Endothelial cell (in vitro differentiated cells): ENCODE measurements at regions not wholly inside any gene's neighbourhood (a gene's known extent, or its start where the extent isn't known, plus 50 kb on each side); places are given as distances from the start of the nearest gene placed in this dataset.

Source experiments
- DNase-seq: peaks from one replicate; pipeline ENCODE4 v3.0.0; 2021; ENCODE audit warnings: low spot score
- H3K27ac Mint-ChIP-seq: one replicate; pipeline ENCODE4 v1.8.0; 2021; ENCODE audit warnings: mixed read lengths, inconsistent platforms; ENCODE audit not compliant: unreplicated experiment
- H3K27me3 Mint-ChIP-seq: one replicate; pipeline ENCODE4 v1.8.0; 2021; ENCODE audit warnings: mild to moderate bottlenecking, moderate library complexity, mixed read lengths, inconsistent platforms; ENCODE audit not compliant: unreplicated experiment
- H3K36me3 Mint-ChIP-seq: one replicate; pipeline ENCODE4 v1.8.0; 2021; ENCODE audit warnings: mild to moderate bottlenecking, low read depth, mixed read lengths, inconsistent platforms; ENCODE audit not compliant: unreplicated experiment
- H3K4me1 Mint-ChIP-seq: one replicate; pipeline ENCODE4 v1.8.0; 2021; ENCODE audit warnings: mild to moderate bottlenecking, mixed read lengths, inconsistent platforms; ENCODE audit not compliant: unreplicated experiment
- H3K4me3 Mint-ChIP-seq: one replicate; pipeline ENCODE4 v1.8.0; 2021; ENCODE audit warnings: mild to moderate bottlenecking, mixed read lengths, inconsistent platforms; ENCODE audit not compliant: unreplicated experiment
- H3K9me3 Mint-ChIP-seq: one replicate; pipeline ENCODE4 v1.8.0; 2021; ENCODE audit warnings: mixed read lengths, inconsistent platforms; ENCODE audit not compliant: unreplicated experiment
- TF ChIP-seq, protein P1 (sequence below): fragments of 200-600 bp; sonication (generic); IDR thresholded peaks from one replicate; pipeline ENCODE4 v1.5.0; 2021; ENCODE audit warnings: antibody characterized with exemption; ENCODE audit not compliant: unreplicated experiment

DNA sequence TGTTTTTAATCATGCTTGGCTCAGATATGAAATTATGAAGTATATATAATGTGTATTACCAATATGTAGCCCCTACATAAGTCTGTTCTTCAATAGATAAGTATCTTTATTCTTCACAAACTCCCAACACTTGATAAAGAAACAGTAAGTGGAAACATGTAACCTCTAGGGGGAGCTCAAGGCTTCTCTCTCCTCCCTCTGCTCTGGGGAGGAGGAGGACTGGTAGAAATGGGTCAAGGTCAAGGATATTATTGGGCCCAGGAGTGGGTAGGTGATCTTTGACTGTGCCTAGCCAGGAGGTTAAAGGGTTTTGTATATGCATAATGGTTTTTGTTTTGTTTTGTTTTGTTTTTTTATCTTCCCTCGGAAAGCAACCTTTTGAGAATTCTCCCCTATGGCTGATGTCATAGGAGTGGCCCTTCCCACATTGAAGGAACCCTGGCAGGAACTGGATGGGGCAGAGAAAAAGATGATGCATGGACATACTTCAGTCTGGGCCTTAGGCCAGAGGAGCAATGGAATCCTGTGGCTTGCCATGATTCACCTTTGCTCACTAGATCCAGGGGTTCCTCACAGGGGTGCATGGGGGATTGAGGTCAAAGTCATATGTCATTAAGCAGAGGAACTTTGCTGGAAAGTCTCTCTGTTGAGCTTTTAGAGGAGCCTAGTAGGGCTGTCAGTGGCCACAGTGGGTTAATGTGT, 460.3 kb downstream of the MID1IP1 start:
- Mint-ChIP-seq H3K4me1 (no peaks in the 10 kb centered on the region), H3K27me3 (peaks cover 2% of the 10 kb centered on the region), H3K4me3 (no peak overlapping the region), H3K9me3 (no peaks in the 10 kb centered on the region), H3K27ac (no peak overlapping the region), H3K36me3 (no peaks in the 10 kb centered on the region)
- TF ChIP-seq, protein P1, sequence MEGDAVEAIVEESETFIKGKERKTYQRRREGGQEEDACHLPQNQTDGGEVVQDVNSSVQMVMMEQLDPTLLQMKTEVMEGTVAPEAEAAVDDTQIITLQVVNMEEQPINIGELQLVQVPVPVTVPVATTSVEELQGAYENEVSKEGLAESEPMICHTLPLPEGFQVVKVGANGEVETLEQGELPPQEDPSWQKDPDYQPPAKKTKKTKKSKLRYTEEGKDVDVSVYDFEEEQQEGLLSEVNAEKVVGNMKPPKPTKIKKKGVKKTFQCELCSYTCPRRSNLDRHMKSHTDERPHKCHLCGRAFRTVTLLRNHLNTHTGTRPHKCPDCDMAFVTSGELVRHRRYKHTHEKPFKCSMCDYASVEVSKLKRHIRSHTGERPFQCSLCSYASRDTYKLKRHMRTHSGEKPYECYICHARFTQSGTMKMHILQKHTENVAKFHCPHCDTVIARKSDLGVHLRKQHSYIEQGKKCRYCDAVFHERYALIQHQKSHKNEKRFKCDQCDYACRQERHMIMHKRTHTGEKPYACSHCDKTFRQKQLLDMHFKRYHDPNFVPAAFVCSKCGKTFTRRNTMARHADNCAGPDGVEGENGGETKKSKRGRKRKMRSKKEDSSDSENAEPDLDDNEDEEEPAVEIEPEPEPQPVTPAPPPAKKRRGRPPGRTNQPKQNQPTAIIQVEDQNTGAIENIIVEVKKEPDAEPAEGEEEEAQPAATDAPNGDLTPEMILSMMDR, result peak; percentile 44
- DNase-seq, result peak; percentile 12

DNA sequence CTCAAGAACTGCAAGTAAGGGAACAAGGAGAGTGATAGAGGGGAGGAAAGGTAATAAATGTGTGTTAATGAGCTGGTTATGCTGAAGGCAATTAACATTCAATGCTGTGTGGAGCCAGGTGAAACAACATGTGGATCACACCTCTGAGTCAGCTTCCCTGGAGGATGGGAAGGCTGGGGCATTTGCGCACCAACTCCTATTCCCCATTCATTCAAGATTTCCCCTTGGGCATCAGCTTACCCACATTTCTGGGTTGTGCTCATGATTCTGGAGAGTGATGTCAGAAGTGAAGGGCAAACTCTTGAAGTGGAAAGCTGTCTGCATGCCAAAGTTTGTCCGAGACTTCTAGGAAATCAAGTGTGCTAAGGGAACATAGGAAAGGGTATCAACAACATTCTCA, 461.4 kb downstream of the MID1IP1 start:
- Mint-ChIP-seq H3K9me3 (no peaks in the 10 kb centered on the region), H3K27ac (no peak overlapping the region), H3K4me1 (no peaks in the 10 kb centered on the region), H3K27me3 (peaks cover 2% of the 10 kb centered on the region), H3K4me3 (no peak overlapping the region), H3K36me3 (no peaks in the 10 kb centered on the region)
- no peak for DNase-seq
- TF ChIP-seq, protein P1, result no peak

DNA sequence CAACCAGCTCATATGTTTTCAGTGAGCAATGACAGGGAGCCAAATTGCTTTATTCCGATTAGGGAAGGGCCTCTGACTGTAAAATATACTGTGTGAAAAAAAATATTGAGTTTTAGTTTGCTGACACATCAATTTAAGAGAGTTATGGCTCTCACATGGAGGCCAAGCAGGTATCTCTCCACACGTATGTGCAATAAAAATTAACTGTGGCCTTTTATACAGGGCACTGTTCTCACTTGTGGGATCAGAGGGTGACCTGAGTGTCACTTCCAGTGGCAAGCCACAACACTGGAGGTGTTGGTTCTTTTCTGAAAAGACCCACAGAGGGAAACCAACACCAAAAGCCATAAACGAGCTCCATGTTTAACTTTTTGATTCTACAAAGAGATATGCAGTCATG, 462.8 kb downstream of the MID1IP1 start:
- H3K4me1 Mint-ChIP-seq, result no peaks in the 10 kb centered on the region
- no peaks in the 10 kb centered on the region for H3K36me3 Mint-ChIP-seq
- H3K4me3 Mint-ChIP-seq, result no peak overlapping the region
- TF ChIP-seq, protein P1, result no peak
- peaks cover 2% of the 10 kb centered on the region for H3K27me3 Mint-ChIP-seq
- no peaks in the 10 kb centered on the region for H3K9me3 Mint-ChIP-seq
- no peak overlapping the region for H3K27ac Mint-ChIP-seq
- no peak for DNase-seq

DNA sequence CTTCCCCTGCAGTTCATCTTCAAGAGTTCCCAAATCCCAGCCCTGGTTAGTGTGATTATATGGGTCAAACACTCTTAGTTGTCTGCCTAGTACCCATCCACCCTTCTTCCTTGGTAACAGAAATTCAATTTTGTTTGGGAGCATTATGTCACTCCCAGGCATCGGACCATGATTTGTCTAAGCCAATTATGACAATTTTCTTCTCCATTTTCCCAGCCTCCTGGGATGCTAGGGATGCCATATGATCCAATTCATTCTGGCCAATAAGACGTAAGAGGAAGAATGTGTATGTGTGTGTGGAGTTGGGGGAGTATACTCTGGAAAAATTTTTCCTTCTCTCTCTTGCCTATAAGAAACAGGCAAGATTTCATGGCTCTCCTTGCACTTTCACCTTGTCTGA, 465.9 kb downstream of the MID1IP1 start:
- no peak overlapping the region for H3K4me3 Mint-ChIP-seq
- no peaks in the 10 kb centered on the region for H3K4me1 Mint-ChIP-seq
- no peaks in the 10 kb centered on the region for H3K9me3 Mint-ChIP-seq
- no peaks in the 10 kb centered on the region for H3K36me3 Mint-ChIP-seq
- H3K27me3 Mint-ChIP-seq, result peaks cover 2% of the 10 kb centered on the region
- H3K27ac Mint-ChIP-seq, result no peak overlapping the region
- no peak for DNase-seq
- TF ChIP-seq, protein P1, result no peak

DNA sequence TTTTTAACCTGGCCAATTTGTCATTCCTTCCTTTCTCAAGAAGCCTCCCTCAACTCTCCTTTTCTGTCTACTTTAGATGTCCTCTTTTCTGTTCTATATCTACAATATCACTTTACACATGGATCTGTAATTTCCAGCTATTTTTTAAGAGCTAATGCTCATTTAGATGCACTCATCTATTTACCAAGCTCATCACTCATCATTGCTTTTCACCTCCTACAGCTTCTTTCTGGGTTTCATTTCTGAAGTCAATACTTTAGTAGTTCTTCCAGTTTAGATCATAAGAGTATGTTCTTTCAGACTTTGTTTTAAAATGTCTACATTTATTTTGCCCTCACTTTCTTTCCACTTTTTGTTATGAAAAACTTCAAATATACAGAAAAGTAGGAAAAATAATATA, 466.9 kb downstream of the MID1IP1 start:
- Mint-ChIP-seq H3K27ac (no peak overlapping the region), H3K9me3 (no peaks in the 10 kb centered on the region), H3K36me3 (no peaks in the 10 kb centered on the region), H3K4me3 (no peak overlapping the region), H3K4me1 (no peaks in the 10 kb centered on the region), H3K27me3 (no peaks in the 10 kb centered on the region)
- TF ChIP-seq, protein P1, result no peak
- DNase-seq, result no peak
